ENCODE measurements at regions not wholly inside any gene's neighbourhood (a gene's known extent, or its start where the extent isn't known, plus 50 kb on each side); places are given as distances from the start of the nearest gene placed in this dataset.

GRCh38 chr7:72503644-72504043 lies 91.5 kb upstream of the CALN1 start:
- SMC1A ChIA-PET (ENCODE audit: uncharacterized antibody, unreplicated experiment), result no interaction called here
- ATAC-seq, result no peak
- H3K9me3 ChIP-seq (replicated peaks; ENCODE audit: control insufficient read depth, insufficient read depth, low read length), result no peaks in the 10 kb centered on the region
- WGBS (ENCODE audit: insufficient coverage, insufficient replicate concordance, low lambda C conversion rate, missing lambda C conversion rate), result 13% methylated on average over 8 of the region's 8 CpGs
- intact Hi-C loops (cut with micrococcal nuclease; ENCODE audit: unreplicated experiment) (no loop called here), in situ Hi-C loops (cut with MboI) (no loop called here)
- no peaks in the 10 kb centered on the region for H3K4me1 ChIP-seq (ENCODE audit: control insufficient read depth, insufficient read depth, low read length)
- no peaks in the 10 kb centered on the region for H3K27me3 ChIP-seq (replicated peaks in 1 of 2; ENCODE audit: control insufficient read depth in 2 of 2, insufficient read depth in 2 of 2, low read length in 1 of 2)
- no peaks in the 10 kb centered on the region for H4K20me1 ChIP-seq (ENCODE audit: control insufficient read depth, insufficient read depth)
- no peak overlapping the region for H3K27ac ChIP-seq (ENCODE audit: control insufficient read depth, insufficient read depth)
- BruUV-seq (replicated peaks), result no TSS peak
- CTCF ChIA-PET, result no interaction called here
- DNase-seq (ENCODE audit: low read depth, low spot score), result no peak
- H3K9ac ChIP-seq (ENCODE audit: control insufficient read depth, insufficient read depth, low read length), result no peak overlapping the region
- no peak overlapping the region for H3K4me2 ChIP-seq (ENCODE audit: control insufficient read depth, insufficient read depth)
- no peak for FAIRE-seq
- H3K36me3 ChIP-seq (ENCODE audit: control insufficient read depth in 2 of 2, insufficient read depth in 2 of 2, low read length in 1 of 2), result no peaks in the 10 kb centered on the region
- no peaks in the 10 kb centered on the region for H3K79me2 ChIP-seq (ENCODE audit: control insufficient read depth, insufficient read depth, low read length)
- RAD21 ChIA-PET (ENCODE audit: unreplicated experiment), result no interaction called here
- POLR2A ChIA-PET, result interaction anchor here (0.6 kb wide), 1 partner anchor 309 kb away, joined by 3 read pairs; no protein-coding TSS in a partner anchor
- no peak overlapping the region for H2AFZ ChIP-seq (ENCODE audit: control insufficient read depth, low read depth, low read length)
- no peak overlapping the region for H3K4me3 ChIP-seq
- no peak for TF ChIP-seq DPF2 (IDR thresholded peaks at IDR 0.05)
- TF ChIP-seq, protein P1, sequence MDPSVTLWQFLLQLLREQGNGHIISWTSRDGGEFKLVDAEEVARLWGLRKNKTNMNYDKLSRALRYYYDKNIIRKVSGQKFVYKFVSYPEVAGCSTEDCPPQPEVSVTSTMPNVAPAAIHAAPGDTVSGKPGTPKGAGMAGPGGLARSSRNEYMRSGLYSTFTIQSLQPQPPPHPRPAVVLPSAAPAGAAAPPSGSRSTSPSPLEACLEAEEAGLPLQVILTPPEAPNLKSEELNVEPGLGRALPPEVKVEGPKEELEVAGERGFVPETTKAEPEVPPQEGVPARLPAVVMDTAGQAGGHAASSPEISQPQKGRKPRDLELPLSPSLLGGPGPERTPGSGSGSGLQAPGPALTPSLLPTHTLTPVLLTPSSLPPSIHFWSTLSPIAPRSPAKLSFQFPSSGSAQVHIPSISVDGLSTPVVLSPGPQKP (IDR thresholded peaks at IDR 0.05; ENCODE audit: low read depth, low read length), result no peak
- TF ChIP-seq SUZ12 (IDR thresholded peaks at IDR 0.05; ENCODE audit: unreplicated experiment), result no peak
- no peak for TF ChIP-seq TCF12 (IDR thresholded peaks at IDR 0.05; ENCODE audit: low read depth, low read length)
- no peak for TF ChIP-seq EP300 (IDR thresholded peaks at IDR 0.05; ENCODE audit: borderline replicate concordance in 1 of 2, control insufficient read depth in 1 of 2, low read depth in 2 of 2, low read length in 2 of 2)
- TF ChIP-seq NR2C2 (IDR thresholded peaks at IDR 0.05; ENCODE audit: borderline replicate concordance, control insufficient read depth, insufficient read length, low read depth), result no peak
- TF ChIP-seq, protein P2, sequence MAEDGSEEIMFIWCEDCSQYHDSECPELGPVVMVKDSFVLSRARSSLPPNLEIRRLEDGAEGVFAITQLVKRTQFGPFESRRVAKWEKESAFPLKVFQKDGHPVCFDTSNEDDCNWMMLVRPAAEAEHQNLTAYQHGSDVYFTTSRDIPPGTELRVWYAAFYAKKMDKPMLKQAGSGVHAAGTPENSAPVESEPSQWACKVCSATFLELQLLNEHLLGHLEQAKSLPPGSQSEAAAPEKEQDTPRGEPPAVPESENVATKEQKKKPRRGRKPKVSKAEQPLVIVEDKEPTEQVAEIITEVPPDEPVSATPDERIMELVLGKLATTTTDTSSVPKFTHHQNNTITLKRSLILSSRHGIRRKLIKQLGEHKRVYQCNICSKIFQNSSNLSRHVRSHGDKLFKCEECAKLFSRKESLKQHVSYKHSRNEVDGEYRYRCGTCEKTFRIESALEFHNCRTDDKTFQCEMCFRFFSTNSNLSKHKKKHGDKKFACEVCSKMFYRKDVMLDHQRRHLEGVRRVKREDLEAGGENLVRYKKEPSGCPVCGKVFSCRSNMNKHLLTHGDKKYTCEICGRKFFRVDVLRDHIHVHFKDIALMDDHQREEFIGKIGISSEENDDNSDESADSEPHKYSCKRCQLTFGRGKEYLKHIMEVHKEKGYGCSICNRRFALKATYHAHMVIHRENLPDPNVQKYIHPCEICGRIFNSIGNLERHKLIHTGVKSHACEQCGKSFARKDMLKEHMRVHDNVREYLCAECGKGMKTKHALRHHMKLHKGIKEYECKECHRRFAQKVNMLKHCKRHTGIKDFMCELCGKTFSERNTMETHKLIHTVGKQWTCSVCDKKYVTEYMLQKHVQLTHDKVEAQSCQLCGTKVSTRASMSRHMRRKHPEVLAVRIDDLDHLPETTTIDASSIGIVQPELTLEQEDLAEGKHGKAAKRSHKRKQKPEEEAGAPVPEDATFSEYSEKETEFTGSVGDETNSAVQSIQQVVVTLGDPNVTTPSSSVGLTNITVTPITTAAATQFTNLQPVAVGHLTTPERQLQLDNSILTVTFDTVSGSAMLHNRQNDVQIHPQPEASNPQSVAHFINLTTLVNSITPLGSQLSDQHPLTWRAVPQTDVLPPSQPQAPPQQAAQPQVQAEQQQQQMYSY (CRISPR knock-in tag; IDR thresholded peaks at IDR 0.05), result no peak
- TF ChIP-seq JUND (IDR thresholded peaks at IDR 0.05; ENCODE audit: low read depth, low read length), result no peak
- TF ChIP-seq SUPT20H (IDR thresholded peaks at IDR 0.05; ENCODE audit: borderline replicate concordance, control insufficient read depth, low read depth, low read length), result no peak
- no peak for TF ChIP-seq ZNF384 (IDR thresholded peaks at IDR 0.05; ENCODE audit: borderline replicate concordance, low read depth, low read length)
- no peak for TF ChIP-seq SP1 (IDR thresholded peaks at IDR 0.05; ENCODE audit: low read depth, low read length)
- no peak for TF ChIP-seq BRCA1 (IDR thresholded peaks at IDR 0.05; ENCODE audit: low read depth, low read length)
- TF ChIP-seq RCOR1 (conservative IDR thresholded peaks at IDR 0.05; ENCODE audit: low read depth, low read length), result no peak
- TF ChIP-seq FOXM1 (IDR thresholded peaks at IDR 0.05; ENCODE audit: low read depth, low read length), result no peak
- TF ChIP-seq ATF3 (IDR thresholded peaks at IDR 0.05; ENCODE audit: borderline replicate concordance, extremely low read depth, low read depth, low read length), result no peak
- TF ChIP-seq, protein P3, sequence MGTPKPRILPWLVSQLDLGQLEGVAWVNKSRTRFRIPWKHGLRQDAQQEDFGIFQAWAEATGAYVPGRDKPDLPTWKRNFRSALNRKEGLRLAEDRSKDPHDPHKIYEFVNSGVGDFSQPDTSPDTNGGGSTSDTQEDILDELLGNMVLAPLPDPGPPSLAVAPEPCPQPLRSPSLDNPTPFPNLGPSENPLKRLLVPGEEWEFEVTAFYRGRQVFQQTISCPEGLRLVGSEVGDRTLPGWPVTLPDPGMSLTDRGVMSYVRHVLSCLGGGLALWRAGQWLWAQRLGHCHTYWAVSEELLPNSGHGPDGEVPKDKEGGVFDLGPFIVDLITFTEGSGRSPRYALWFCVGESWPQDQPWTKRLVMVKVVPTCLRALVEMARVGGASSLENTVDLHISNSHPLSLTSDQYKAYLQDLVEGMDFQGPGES (IDR thresholded peaks at IDR 0.05), result no peak
